Spleen (tissue), 11 donors: ENCODE measurements at regions not wholly inside any gene's neighbourhood (a gene's known extent, or its start where the extent isn't known, plus 50 kb on each side); places are given as distances from the start of the nearest gene placed in this dataset.

Source experiments
- DNase-seq: peaks from one replicate; pipeline ENCODE4 v3.0.0-alpha.2; 2020
- H3K27ac ChIP-seq, 8 donors: fragments of 200-600 bp; sonication (generic) in 7 of 8; 1 replicate in 4 of 8; 2 replicates in 4 of 8; pipeline versions ENCODE4 v1.5.0 to v1.8.0; 2016 to 2021; ENCODE audit warnings: inconsistent platforms in 4 of 8, mild to moderate bottlenecking in 4 of 8, moderate library complexity in 1 of 8
- H3K27me3 ChIP-seq, 7 donors: fragments of 200-600 bp; sonication (generic) in 6 of 7; replicated peaks in 1 of 7; 1 replicate in 4 of 7; 2 replicates in 3 of 7; pipeline versions ENCODE4 v1.5.0 to v1.8.0; 2016 to 2021; ENCODE audit warnings: inconsistent platforms in 3 of 7, mild to moderate bottlenecking in 1 of 7
- H3K36me3 ChIP-seq, 6 donors: fragments of 200-600 bp; sonication (generic) in 5 of 6; 1 replicate in 4 of 6; 2 replicates in 2 of 6; pipeline versions ENCODE4 v1.5.0 to v1.8.0; 2016 to 2021; ENCODE audit warnings: inconsistent platforms in 2 of 6
- H3K4me1 ChIP-seq, 6 donors: fragments of 200-600 bp; sonication (generic) in 5 of 6; 1 replicate in 3 of 6; 2 replicates in 3 of 6; pipeline versions ENCODE4 v1.5.0 to v1.8.0; 2016 to 2021; ENCODE audit warnings: inconsistent platforms in 3 of 6
- H3K4me3 ChIP-seq, 8 donors: fragments of 200-600 bp; sonication (generic) in 7 of 8; 1 replicate in 4 of 8; 2 replicates in 4 of 8; pipeline versions ENCODE4 v1.5.0 to v1.8.0; 2016 to 2021; ENCODE audit warnings: inconsistent platforms in 4 of 8, mild to moderate bottlenecking in 4 of 8, moderate library complexity in 2 of 8
- H3K9me3 ChIP-seq, 8 donors: fragments of 200-600 bp; sonication (generic) in 7 of 8; 1 replicate in 4 of 8; 2 replicates in 4 of 8; pipeline versions ENCODE4 v1.5.0 to v1.8.0; 2016 to 2021; ENCODE audit warnings: inconsistent platforms in 4 of 8
- CTCF ChIP-seq, 11 experiments: fragments of 200-600 bp in 7 of 11; fragments of 450-650 bp in 4 of 11; sonication (generic) in 4 of 11; IDR thresholded peaks in 8 of 11; conservative IDR thresholded peaks in 3 of 11; 1 replicate in 7 of 11; 2 replicates in 4 of 11; pipeline versions ENCODE4 v1.4.0 to v1.8.0; 2016 to 2021; ENCODE audit warnings: antibody characterized with exemption in 11 of 11, inconsistent platforms in 4 of 11, mild to moderate bottlenecking in 1 of 11
- POLR2A ChIP-seq, 3 donors: fragments of 450-650 bp; IDR thresholded peaks; one replicate each; pipeline ENCODE4 v1.5.1; 2017; ENCODE audit warnings: antibody characterized with exemption in 3 of 3, mild to moderate bottlenecking in 1 of 3
- POLR2AphosphoS5 ChIP-seq, 3 donors: sonication (generic); formaldehyde crosslinking; IDR thresholded peaks; one replicate each; pipeline ENCODE4 v1.5.1; 2017; ENCODE audit warnings: antibody characterized with exemption in 3 of 3
- WGBS, 5 donors: extraction: QIAGEN DNeasy Blood & Tissue Kit in 3 of 5; methylation state at CpG; one replicate each; pipeline versions ENCODE4 v1.1.5 to v1.1.7; 2013 to 2018; 5-methylcytosine and 5-hydroxymethylcytosine counted together
- intact Hi-C: fragments of 100-400 bp; cut with DNase I; formaldehyde crosslinking; loops from one replicate; pipeline ENCODE4 v1.15.0; 2023; ENCODE audit warnings: low total_unique reads
- donor health status: healthy with polysubstance abuse.
- donor health status: DM: no; HTN: no; CAD: no; lungs with moderate emphysema.
- donor health status: DM: no; HTN: no; CAD: no.
- donor health status: Bipolar disorder and iron deficiency.
- donor health status: healthy.
- donor health status: DM: no; HTN: no; CAD: no.
- donor health status: DM: yes; HTN: yes; CAD: no.

- H3K4me1 ChIP-seq = no peaks in the 10 kb centered on the region
- no peak for TF ChIP-seq POLR2A (IDR thresholded peaks at IDR 0.05)
- 55 to 72% (median 69%) methylated on average over 5 of the region's 5 CpGs for WGBS, 5 donors
- no peaks in the 10 kb centered on the region for H3K27me3 ChIP-seq
- H3K36me3 ChIP-seq = no peaks in the 10 kb centered on the region
- DNase-seq = no peak
- H3K9me3 ChIP-seq = no peaks in the 10 kb centered on the region
- no peak overlapping the region for H3K4me3 ChIP-seq
- intact Hi-C loops = no loop called here
- H3K27ac ChIP-seq = no peak overlapping the region
Observed at GRCh38 chrX:129230850-129231512, 292.3 kb downstream of the SMARCA1 start.

DNA sequence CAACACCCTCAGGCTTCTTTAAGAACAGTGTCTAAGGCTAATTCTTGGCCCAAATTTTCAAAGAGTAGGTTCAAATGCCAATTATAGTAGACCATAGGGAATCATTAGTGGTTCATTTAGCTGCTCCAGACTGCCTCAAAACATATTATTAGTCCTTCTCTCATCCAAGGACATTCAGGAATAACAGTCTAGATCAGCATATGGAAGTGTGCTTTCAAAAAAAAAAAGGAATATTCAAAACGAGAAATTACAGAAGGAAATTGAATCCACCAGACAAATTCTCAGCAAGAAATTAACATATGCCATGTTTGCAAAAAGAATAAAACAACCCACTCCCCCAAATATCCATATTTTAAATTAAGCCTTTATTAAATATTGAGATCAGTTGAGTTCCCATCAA is 293.1 kb downstream of the SMARCA1 start:
- Histone ChIP-seq H3K36me3 (no peaks in the 10 kb centered on the region), H3K9me3 (no peaks in the 10 kb centered on the region), H3K27me3 (no peaks in the 10 kb centered on the region), H3K27ac (no peak overlapping the region), H3K4me3 (no peak overlapping the region), H3K4me1 (no peaks in the 10 kb centered on the region)
- intact Hi-C loops = no loop called here
- no peak for TF ChIP-seq CTCF (IDR thresholded peaks at IDR 0.05 in 8 of 11, conservative IDR thresholded peaks at IDR 0.05 in 3 of 11)
- DNase-seq = no peak
- 33 to 60% (median 54%) methylated on average over 1 of the region's 1 CpG for whole genome bisulfite sequencing, 5 donors

GRCh38 chrX:129227366-129227765 is 295.9 kb downstream of the SMARCA1 start:
- WGBS, 5 donors = 46 to 88% (median 68%) methylated on average over 2 of the region's 2 CpGs
- H3K27ac ChIP-seq = no peak overlapping the region

GRCh38 chrX:129193357-129193756 is 329.9 kb downstream of the SMARCA1 start:
- no peaks in the 10 kb centered on the region for H3K9me3 ChIP-seq
- H3K4me1 ChIP-seq = no peaks in the 10 kb centered on the region
- no peaks in the 10 kb centered on the region for H3K36me3 ChIP-seq
- H3K27me3 ChIP-seq = no peaks in the 10 kb centered on the region
- TF ChIP-seq POLR2AphosphoS5 (IDR thresholded peaks at IDR 0.05) = no peak
- TF ChIP-seq POLR2A (IDR thresholded peaks at IDR 0.05) = no peak
- TF ChIP-seq CTCF (IDR thresholded peaks at IDR 0.05 in 8 of 11, conservative IDR thresholded peaks at IDR 0.05 in 3 of 11) = no peak
- H3K27ac ChIP-seq = no peak overlapping the region
- no peak for DNase-seq
- WGBS, 5 donors = 59 to 90% (median 62%) methylated on average over 4 of the region's 4 CpGs
- intact Hi-C loops = no loop called here
- no peak overlapping the region for H3K4me3 ChIP-seq

More at GRCh38 chrX:129227366-129227765, 295.9 kb downstream of the SMARCA1 start:
- Histone ChIP-seq H3K36me3 (no peaks in the 10 kb centered on the region), H3K4me3 (no peak overlapping the region), H3K27me3 (no peaks in the 10 kb centered on the region), H3K9me3 (no peaks in the 10 kb centered on the region), H3K4me1 (no peaks in the 10 kb centered on the region)
- TF ChIP-seq CTCF (IDR thresholded peaks at IDR 0.05 in 8 of 11, conservative IDR thresholded peaks at IDR 0.05 in 3 of 11) (no peak), POLR2A (IDR thresholded peaks at IDR 0.05) (no peak), POLR2AphosphoS5 (IDR thresholded peaks at IDR 0.05) (no peak)
- no peak for DNase-seq
- intact Hi-C loops = no loop called here

DNA sequence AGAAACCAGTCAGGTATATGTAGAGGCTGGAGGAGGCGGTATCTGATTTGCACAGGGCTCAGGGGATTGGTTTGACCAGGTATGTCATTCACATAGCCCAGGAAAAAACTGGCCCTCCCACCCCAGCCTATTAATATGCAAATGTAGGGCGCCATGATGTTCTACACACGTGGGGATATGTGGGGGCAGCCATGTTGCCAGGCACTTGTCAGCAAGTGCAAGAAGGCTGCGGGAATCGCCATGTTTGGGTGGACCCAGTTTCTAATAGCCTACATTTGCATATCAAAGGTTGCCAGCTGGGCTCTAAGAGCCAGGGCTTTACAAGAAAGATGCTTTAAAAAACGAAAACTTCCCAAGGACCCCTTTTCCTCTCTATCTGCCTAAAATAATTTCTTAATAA is 335.1 kb downstream of the SMARCA1 start:
- Histone ChIP-seq H3K27ac (no peak overlapping the region), H3K4me3 (no peak overlapping the region), H3K36me3 (no peaks in the 10 kb centered on the region), H3K9me3 (no peaks in the 10 kb centered on the region), H3K4me1 (no peaks in the 10 kb centered on the region), H3K27me3 (no peaks in the 10 kb centered on the region)
- DNase-seq = no peak
- 36 to 74% (median 59%) methylated on average over 6 of the region's 6 CpGs for WGBS, 5 donors
- no peak for TF ChIP-seq POLR2A (IDR thresholded peaks at IDR 0.05)
- TF ChIP-seq CTCF (IDR thresholded peaks at IDR 0.05 in 8 of 11, conservative IDR thresholded peaks at IDR 0.05 in 3 of 11) = no peak
- TF ChIP-seq POLR2AphosphoS5 (IDR thresholded peaks at IDR 0.05) = no peak
- intact Hi-C loops = no loop called here
